Neutrophil (primary cell): ENCODE measurements at regions not wholly inside any gene's neighbourhood (a gene's known extent, or its start where the extent isn't known, plus 50 kb on each side); places are given as distances from the start of the nearest gene placed in this dataset.

Source experiments
- H3K27ac ChIP-seq: fragments of 200-600 bp; sonication (generic); 2 replicates; pipeline ENCODE4 v1.5.1; 2016; ENCODE audit warnings: mild to moderate bottlenecking, moderate library complexity
- H3K27me3 ChIP-seq: fragments of 200-600 bp; sonication (generic); 2 replicates; pipeline ENCODE4 v1.6.0; 2016; ENCODE audit warnings: mild to moderate bottlenecking
- H3K36me3 ChIP-seq: fragments of 200-600 bp; sonication (generic); 2 replicates; pipeline ENCODE4 v1.5.1; 2017
- H3K4me1 ChIP-seq, 2 experiments: fragments of 200-600 bp in 1 of 2; sonication (generic) in 1 of 2; 1 replicate in 1 of 2; 2 replicates in 1 of 2; pipeline versions ENCODE4 v1.5.1 to v1.6.1; 2013 to 2016; ENCODE audit warnings: low read depth in 1 of 2, low read length in 1 of 2, mild to moderate bottlenecking in 1 of 2, moderate library complexity in 1 of 2; ENCODE audit not compliant: control insufficient read depth in 1 of 2, insufficient read depth in 1 of 2
- H3K4me3 ChIP-seq, 2 experiments: fragments of 200-600 bp in 1 of 2; sonication (generic) in 1 of 2; 1 replicate in 1 of 2; 2 replicates in 1 of 2; pipeline ENCODE4 v1.5.1; 2013 to 2016; ENCODE audit warnings: low read depth in 1 of 2, low read length in 1 of 2, mild to moderate bottlenecking in 1 of 2, moderate library complexity in 1 of 2
- H3K9me3 ChIP-seq: fragments of 200-600 bp; sonication (generic); 2 replicates; pipeline ENCODE4 v1.5.1; 2016
- TF ChIP-seq, protein P1 (sequence below): fragments of 200-600 bp; sonication (generic); IDR thresholded peaks from 2 replicates; pipeline ENCODE4 v1.5.1; 2016; ENCODE audit warnings: antibody characterized with exemption

DNA sequence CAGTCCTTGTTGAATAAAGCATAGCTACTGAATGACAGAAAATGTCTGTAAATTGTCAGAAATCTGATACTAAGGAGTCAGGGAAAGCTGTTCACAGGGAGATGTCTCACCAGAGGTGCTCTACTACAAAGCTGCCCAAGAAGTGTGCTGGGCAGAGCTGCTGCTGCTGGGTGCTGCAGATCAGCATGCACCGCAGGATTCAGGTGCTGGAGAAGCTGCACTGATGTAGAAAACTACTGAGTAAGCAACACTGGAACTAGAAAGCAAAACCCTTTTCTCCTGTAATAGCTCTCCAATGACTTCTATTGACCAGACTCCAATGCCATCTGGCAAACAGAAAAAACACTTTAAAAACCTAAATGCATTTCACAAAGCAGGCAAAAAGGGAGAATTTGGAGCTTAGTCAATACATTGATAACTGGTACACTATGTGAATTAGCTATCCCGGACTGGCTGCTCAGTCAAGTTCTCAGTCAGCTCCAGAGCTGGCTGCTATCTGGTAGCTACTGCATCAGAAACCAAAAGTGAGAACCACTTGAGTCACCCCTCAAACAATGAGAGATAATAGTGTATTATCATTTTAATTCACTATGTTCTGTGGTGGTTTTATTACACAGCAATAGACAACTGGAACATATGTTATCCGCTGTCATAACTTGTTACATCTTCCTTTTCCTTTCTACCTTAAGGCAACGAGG, 493.1 kb downstream of the CPS1 start:
- TF ChIP-seq, protein P1, sequence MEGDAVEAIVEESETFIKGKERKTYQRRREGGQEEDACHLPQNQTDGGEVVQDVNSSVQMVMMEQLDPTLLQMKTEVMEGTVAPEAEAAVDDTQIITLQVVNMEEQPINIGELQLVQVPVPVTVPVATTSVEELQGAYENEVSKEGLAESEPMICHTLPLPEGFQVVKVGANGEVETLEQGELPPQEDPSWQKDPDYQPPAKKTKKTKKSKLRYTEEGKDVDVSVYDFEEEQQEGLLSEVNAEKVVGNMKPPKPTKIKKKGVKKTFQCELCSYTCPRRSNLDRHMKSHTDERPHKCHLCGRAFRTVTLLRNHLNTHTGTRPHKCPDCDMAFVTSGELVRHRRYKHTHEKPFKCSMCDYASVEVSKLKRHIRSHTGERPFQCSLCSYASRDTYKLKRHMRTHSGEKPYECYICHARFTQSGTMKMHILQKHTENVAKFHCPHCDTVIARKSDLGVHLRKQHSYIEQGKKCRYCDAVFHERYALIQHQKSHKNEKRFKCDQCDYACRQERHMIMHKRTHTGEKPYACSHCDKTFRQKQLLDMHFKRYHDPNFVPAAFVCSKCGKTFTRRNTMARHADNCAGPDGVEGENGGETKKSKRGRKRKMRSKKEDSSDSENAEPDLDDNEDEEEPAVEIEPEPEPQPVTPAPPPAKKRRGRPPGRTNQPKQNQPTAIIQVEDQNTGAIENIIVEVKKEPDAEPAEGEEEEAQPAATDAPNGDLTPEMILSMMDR, result no peak
- Histone ChIP-seq H3K27ac (no peak overlapping the region), H3K27me3 (no peaks in the 10 kb centered on the region), H3K4me1 (no peaks in the 10 kb centered on the region), H3K9me3 (no peaks in the 10 kb centered on the region), H3K4me3 (no peak overlapping the region), H3K36me3 (no peaks in the 10 kb centered on the region)

- Histone ChIP-seq H3K4me1 (no peaks in the 10 kb centered on the region), H3K27ac (no peak overlapping the region), H3K36me3 (no peaks in the 10 kb centered on the region), H3K4me3 (no peak overlapping the region), H3K27me3 (no peaks in the 10 kb centered on the region), H3K9me3 (no peaks in the 10 kb centered on the region)
- TF ChIP-seq, protein P1, result no peak
Measured at GRCh38 chr2:211055438-211055837, 499.0 kb downstream of the CPS1 start.

- Histone ChIP-seq H3K36me3 (no peaks in the 10 kb centered on the region), H3K27me3 (no peaks in the 10 kb centered on the region), H3K4me3 (no peak overlapping the region), H3K27ac (no peak overlapping the region), H3K9me3 (no peaks in the 10 kb centered on the region), H3K4me1 (no peaks in the 10 kb centered on the region)
- TF ChIP-seq, protein P1, result no peak
Measured at GRCh38 chr2:211061612-211062296, 505.4 kb downstream of the CPS1 start.

- Histone ChIP-seq H3K27ac (no peak overlapping the region), H3K36me3 (no peaks in the 10 kb centered on the region), H3K4me1 (no peaks in the 10 kb centered on the region), H3K27me3 (no peaks in the 10 kb centered on the region), H3K4me3 (no peak overlapping the region), H3K9me3 (no peaks in the 10 kb centered on the region)
- TF ChIP-seq, protein P1, result no peak
Measured at GRCh38 chr2:211062297-211062612, 505.9 kb downstream of the CPS1 start.

DNA sequence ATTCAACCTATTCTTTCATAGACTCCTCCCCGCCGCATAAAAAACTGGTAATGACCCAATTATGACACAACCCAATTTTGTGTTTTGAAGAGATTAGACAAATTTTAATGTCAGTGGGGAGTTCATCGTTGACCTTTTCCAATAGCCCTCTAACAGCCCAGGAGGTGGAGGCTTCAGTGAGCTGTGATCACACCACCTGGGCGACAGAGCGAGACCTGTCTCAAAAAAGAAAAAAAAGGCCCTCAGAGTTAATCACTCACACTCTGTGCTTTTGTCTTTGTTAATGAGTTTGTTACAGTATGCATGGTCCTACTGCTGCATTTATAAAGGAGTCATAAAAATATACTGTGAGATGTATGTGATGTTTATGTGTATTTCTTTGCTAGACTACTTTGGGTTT, 510.6 kb downstream of the CPS1 start:
- Histone ChIP-seq H3K4me1 (no peaks in the 10 kb centered on the region), H3K27me3 (no peaks in the 10 kb centered on the region)
- TF ChIP-seq, protein P1, result no peak

More for the DNA sequence above, 510.6 kb downstream of the CPS1 start:
- H3K9me3 ChIP-seq, result no peaks in the 10 kb centered on the region
- H3K4me3 ChIP-seq, result no peak overlapping the region
- H3K27ac ChIP-seq, result no peak overlapping the region
- no peaks in the 10 kb centered on the region for H3K36me3 ChIP-seq
